CD4-positive, alpha-beta T cell treated with Interleukin-15 for 1 hour (primary cell): ENCODE measurements at regions not wholly inside any gene's neighbourhood (a gene's known extent, or its start where the extent isn't known, plus 50 kb on each side); places are given as distances from the start of the nearest gene placed in this dataset.
"Not testable (repeated sequence)": the region's sequence is repeated elsewhere in the genome, so short reads cannot be mapped to it uniquely, and the experiment has no call there.

Experiments used
- DNase-seq: peaks from one replicate; pipeline ENCODE4 v3.0.0-alpha.2; 2020

DNA sequence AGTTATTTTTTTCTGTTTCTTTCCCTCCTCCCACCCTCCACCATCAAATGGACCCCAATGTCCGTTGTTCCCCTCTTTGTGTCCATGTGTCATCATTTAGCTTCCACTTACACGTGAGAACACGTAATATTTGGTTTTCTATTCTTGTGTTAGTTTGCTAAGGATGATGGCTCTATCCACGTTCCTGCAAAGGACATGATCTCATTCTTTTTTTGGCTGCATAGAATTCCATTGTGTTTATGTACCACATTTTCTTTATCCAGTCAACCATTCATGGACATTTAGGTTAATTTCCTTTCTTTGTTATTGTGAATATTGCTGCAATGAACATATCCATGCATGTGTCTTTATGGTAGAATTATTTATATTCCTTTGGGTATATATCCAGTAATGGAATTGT lies 91.3 kb upstream of the TNP1 start:
- no peak for DNase-seq

DNA sequence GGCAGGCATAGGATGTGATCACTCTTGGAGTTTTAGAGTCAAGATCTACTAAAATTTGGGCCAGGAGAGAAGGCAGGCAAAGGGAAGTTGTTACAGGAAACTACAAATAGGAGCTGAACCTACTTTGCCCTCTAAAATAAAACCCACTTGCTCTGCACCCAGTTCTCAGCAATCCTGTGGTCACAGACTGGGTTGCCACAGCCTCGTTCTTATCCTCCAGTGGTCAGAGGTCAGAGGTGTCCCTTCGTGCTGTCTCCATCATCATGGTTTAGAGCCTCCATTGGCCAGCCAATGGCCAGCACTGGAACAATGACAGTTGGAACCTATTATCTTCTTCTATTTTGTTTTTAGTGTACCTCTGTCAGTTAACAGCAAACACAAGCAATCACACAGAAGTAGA lies 90.7 kb upstream of the TNP1 start:
- DNase-seq = no peak

DNA sequence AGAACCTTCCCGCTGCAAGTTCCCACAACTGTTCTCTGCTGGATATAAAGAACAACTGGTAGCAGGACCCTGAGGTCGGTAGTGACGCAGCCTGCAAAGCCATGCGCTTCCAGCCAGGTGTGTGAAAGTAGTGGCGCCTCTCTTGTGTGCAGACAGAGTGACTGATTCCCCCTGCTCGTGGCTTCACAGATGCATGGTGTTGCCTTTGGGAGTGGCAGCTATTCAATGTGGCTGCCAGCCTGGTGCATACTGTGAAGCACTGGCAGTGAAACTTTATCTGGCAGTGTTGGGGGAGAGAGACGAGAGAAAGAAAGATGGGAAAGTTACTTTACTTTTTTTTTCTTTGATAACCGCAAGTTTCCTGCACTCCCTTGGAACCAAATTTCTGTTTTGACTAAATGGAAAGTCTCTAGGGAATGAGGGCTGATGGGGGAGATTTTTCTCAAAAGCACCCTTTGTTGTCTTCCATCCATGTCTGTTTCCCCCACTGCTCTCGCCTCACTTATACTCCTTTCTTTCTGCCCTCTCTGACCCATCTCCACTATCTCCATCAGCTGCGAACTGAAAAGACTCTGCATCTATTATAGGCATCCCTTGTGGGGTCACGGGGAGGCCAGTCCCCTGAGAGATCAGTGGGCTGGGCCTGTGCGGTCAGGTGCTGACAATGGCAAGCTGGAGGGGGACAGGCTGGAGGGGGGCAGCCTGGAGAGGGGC lies 90.0 kb upstream of the TNP1 start:
- DNase-seq = no peak

DNA sequence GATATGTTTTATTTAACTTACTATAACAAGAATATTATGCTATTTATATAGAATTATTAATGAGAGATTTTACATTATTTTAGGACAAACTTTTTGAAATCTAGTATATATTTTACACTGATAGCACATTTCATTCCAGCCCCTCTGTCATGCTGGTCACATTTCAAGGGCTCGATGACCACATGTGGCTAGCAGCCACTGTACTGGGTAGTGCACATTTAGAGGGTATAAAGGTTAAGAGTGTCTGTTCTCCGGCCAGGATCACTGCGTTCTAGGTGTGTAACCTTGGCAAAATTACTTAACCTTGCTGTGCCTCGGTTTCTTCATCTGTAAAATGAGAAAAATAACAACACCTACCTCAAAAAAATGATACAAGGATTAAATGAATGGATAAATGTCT lies 87.2 kb upstream of the TNP1 start:
- DNase-seq = no peak

DNA sequence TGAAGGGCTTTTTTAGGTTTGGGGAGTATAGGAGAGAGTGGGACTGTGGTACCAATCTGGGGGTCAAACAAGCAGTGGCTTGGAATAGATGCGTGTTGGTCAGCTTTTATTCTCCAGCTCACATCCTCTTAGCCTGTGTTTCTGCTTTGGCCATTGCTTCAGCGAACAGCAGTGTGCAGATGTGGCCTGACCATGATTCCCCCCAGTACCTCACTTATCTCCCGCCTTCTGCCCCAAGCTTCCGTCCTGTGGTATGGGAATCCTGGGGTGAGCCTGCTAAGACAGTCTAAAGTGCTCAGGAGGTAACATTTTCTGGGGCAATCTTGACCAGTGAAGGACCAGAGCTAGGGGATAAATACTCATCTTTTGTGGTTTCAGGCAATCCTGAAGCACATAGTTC lies 84.9 kb upstream of the TNP1 start:
- DNase-seq = no peak

DNA sequence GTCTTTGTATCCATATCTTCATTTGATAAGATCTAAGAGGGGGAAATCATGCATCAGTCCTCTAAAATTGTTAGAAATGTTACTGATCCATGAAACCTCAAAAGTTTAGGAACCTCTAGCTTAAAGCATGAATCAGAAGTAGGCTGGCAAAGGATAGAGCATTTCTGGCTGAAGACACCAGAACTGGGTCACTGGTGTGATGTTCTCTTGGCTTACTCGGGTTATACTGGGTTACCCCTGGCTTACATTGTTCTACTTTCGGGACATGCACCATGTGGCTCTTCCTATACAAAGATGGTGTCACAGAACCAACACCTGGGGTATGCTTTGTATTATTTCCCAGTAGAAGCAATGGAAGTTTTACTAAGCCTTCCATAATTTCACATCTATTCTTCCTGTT lies 83.2 kb upstream of the TNP1 start:
- DNase-seq = no peak

DNA sequence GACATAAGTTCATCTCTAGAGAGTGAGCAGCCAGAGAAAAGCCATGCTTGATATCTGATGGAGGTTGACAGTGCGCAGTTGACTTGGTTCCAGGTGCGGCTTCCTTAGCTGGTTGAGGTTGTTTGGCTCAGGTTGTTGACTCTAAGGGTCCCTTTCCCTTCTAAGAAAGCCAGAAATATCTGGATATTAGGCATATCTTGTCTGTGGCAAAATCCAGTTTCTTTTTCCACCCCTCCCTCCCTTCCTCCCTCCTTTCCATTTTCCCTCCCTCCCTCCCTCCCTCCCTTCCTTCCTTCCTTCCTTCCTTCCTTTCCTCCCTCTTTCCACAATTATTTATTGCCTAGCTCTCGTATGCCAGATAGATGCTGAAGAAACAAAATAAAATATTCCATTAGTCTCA lies 82.6 kb upstream of the TNP1 start:
- no peak for DNase-seq

DNA sequence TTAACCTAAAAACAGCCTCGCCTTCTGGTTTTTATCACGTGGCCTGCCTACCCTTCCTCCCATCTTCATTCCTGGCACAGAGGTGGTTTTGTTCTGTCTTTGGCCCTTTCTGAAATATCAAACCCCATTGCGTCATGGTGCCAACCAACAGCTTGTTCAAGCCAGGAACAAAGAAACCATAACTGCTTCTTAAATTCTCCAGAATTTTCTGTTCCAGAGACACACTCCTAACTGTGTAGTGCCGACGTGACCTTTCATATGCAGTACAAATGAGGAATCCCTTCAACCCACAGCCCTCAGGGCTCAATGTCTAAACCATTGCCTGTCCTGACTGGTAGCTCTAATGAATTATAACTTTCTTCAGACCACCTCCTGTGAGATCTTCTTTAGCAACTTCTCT lies 82.2 kb upstream of the TNP1 start:
- no peak for DNase-seq

DNA sequence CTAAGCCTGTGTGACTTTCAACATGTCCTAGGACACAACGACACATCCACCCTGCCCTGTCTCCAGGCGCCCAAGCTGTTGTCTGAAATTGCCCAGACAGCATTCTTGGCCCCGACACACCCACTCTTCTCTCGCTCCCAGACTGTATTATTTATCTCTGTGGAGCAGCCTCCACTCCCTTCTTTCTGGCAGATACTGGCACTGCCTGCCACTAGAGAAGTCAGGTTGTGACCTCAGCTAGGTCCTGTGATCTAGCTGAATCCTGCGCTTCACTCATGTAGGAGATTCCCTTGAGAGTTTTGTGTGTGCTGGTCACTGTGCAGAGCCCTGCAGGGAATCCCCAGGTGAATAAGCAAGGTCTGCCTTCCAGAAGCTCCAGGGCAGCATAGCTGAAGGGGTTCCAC lies 77.1 kb upstream of the TNP1 start:
- DNase-seq = no peak

DNA sequence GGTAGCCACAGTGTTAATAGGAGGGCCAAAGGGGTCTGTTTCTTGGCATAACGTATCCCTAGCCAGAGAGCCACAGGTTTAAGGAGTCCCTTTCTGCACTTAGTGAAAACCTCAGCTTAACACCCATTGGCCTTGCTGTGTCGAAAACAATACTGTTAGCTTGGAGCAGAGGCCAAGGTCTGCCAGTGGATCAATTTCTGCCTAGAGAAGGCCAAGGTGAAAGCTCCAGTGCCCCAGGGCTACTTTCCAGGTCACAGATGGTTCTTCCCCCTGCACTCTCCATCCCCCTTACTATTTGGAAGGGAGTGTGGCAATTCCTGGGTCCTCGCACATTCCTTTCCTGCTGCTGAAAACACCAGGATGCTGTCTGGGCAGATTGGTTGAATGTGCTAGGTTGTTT lies 74.8 kb upstream of the TNP1 start:
- no peak for DNase-seq

DNA sequence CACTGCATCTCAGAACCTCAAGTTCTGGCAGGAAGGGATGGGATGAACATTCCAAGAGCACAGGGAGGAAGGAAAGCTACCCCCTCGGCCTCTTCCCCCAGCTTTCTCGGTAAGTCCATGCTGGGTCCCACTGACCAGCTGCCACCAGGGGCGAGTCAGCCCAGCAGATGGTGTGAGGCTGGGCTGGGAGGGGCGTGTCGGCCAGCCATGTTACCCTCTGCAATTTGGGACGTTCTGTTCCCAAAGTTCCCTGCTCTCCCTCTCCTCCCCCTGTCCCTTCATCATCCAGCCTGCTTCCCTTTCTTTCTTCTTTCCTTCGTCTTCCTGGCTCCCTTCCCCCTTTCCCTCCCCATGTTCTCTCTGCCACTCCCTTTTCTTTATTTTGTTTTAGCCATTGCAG lies 74.3 kb upstream of the TNP1 start:
- no peak for DNase-seq

DNA sequence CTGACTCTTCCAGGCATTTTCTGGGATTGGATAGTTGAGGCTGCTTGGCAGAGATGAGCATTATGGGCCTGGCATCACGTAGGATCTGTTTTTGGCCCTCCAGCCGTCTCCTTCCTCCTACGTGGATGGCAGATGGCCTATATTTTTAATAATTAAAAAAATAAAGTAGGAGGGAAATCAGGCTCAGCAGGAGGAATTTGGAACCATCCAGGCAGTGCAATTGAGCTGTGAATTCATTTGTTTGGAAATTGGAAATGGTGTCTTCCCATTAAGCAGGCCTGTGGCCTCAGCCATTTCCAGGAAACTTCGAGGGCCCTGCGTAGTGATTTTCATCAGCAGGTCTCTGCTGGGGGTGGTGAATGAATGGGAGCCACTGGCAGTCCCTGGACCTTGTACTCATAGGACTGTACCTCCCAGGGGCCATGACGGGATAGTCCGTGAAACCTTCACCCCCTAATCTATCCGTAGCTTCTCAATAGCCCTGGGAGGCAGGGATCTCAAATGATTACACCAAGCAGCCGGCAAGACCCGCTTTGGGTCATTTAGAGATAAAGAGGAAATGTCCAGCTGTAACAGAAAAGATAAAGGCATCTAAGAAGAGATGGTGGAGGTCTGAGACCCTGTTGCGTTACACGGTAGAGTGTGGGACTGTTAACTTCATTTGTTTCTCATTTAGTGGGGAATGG lies 73.1 kb upstream of the TNP1 start:
- DNase-seq = no peak

DNA sequence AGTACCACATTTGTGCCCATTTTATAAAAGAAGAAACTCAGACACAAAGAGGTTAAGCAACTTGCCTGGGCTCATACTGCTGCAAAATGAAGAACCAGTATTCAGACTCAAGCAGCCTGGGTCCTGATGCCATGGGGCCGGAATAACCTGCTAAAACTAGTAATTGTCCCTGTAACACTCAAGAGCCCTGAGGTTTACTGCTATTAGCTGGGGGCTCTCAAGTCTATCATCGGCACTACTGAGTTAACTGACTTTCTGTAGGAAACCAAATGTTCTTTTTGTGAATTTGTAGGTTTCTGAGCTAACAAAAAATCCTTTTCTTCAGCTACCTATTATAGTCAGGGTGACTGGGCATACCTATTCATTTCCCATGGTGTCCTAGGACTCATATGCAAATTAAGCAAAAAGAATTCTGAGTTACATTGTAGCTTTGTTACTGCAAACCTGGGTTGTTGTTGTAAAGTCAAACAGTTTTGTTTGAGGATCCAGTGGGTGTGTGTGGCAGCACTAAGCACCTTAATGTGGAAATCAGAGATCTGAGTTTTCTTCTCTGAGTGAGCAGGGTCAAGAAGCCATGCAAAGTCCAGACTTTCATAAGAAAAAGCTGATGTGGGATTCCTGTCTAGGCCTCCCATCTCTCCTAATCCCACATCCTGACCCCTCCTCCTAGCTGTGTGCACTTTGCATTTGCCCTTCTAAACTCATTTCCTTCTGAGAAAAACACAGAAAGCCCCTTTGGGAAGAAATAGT lies 72.4 kb upstream of the TNP1 start:
- no peak for DNase-seq

DNA sequence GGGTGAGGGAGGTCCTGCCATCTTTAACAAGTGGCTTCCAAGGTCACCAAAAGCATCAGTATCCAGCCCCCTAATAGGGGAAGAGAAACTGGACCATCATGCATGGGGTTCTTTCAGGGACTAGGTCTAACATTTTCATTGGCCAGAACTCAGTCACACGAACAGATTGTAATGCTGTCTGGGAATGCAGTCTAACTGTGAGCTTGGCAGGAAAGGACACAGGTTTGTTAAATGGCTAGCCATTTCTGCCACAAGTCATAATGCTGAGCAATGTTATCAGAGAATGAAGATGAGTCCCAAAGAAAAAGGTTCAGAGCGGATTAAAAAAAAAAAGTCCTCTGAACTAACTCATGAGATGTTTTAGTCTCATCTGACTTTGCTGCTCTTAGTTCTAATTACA lies 70.9 kb upstream of the TNP1 start:
- no peak for DNase-seq

DNA sequence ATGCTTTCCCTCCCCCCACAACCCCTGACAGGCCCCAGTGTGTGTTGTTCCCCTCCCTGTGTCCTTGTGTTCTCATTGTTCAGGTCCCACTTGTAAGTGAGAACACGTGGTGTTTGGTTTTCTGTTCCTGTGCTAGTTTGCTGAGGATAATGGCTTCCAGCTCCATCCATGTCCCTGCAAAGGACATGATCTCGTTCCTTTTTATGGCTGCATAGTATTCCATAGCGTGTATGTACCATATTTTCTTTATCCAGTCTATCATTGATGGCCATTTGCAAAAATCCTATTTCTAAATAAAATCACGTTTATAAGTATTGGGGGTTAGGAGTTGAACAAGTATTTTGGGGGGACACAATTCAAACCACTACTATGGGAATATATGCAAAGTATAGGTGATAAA lies 69.5 kb upstream of the TNP1 start:
- DNase-seq = not testable (repeated sequence)

DNA sequence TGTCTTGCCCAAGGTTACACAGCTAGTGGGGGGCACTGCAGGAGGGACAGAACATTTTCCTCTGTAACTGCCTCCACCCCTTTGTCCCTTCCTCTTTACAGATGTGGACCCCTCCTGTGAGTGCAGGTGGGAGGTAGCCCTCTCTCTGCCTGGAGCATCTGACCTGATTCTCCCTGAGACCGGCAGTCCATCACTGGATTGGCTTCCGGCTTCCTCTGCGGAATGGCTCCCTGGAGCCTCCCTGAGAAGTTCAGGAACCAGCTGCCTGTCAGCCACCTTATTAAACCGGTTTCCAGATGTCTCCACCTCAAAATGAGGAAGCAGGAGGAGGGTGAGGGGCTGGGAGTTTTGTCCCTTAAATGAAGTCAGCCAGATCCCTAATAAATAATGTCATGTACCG lies 67.3 kb upstream of the TNP1 start:
- DNase-seq = no peak

DNA sequence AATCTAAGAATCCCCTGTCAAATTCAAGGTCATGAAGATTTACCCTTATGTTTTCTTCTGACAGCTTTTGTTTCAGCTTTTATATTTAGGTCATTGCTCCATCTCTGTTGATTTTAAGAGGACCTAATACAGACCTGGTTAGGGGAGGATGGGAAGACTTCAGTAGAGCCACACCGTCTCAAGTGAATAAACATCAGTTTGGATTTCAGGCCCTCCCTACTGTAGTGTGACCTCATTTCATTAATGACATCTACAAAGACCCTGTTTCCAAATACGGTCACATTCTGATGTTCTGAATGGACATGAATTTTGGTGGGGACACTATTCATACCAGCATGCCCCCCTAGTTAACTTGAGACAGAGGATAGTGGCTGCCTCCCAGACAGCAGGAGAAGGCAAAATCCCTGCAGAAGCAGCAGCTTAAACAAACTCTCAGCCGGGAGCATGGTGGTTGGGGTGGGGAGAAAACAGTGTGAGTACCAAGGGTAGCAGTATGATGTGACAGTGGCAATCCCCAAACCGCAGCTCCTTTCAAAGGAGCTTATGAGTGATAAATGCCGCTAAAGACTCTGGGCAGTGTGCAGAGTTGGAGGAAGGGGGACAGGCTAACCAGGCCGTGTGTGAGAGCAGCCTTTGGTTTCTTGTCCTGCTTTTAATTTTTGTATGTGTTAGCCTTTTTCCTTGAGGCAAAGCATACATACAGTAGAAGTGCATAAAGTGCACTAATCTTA lies 65.9 kb upstream of the TNP1 start:
- DNase-seq = no peak

DNA sequence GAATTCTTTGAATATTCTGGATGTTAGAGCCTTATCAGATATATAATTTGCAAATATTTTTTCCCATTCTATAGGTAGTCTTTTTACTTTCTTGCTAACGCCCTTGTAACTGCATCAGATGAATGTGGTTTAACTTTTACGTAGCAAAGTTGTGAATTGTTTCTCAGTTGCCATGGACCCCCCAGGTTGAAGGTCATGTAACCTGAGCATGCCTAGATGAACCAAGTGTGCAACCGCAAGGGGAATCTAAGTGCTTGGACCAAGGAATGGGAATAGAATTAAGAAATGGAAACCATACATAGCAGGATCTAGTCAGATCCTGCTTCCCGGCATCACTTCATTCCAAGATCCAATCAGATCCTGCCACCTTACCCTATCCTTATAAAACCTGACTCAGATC lies 65.1 kb upstream of the TNP1 start:
- DNase-seq = no peak

DNA sequence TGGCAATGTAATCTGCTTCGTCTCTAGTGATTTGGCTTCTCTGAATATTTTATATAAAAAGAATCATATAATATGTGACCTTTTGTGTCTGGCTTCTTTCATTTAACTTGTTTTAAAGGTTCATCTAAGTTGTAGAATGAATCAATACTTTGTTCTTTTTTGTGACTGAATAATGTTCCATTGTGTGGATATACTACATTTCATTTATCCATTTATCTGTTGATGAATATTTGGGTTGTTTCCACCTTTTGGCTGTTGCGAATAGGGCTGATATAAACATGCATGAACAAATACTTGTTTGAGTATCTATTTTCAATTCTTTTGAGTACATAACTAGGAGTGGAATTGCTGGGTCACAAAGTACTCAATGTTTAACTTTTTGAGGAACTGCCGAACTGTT lies 63.8 kb upstream of the TNP1 start:
- no peak for DNase-seq

DNA sequence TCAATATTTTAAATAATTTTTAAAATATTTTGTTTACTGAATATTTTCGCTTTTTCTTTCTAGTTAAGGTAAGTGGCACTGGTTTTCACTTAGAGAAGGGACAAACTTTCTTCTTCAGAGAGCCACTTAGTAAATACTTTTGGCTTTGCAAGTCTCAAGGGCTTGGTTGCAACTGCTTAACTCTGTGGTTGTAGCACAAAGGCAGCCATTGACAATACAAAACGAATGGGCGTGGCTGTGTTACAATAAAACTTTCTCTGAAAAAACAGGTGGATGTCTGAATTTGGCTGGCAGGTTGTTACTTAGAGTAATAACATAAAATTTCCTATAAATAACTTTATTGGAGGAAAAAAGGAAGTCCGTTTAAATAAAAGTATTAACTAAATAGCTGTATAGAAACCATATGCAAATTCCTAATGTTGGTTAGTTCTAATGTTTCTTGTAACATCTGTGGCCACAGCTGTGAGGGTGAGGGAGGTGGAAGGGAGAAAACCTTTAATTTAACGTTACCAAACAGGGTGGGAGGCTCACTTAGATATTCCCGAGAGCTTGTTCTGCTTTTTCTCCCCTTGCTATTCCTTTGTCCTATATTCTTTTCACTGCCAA lies 62.4 kb upstream of the TNP1 start:
- no peak for DNase-seq

DNA sequence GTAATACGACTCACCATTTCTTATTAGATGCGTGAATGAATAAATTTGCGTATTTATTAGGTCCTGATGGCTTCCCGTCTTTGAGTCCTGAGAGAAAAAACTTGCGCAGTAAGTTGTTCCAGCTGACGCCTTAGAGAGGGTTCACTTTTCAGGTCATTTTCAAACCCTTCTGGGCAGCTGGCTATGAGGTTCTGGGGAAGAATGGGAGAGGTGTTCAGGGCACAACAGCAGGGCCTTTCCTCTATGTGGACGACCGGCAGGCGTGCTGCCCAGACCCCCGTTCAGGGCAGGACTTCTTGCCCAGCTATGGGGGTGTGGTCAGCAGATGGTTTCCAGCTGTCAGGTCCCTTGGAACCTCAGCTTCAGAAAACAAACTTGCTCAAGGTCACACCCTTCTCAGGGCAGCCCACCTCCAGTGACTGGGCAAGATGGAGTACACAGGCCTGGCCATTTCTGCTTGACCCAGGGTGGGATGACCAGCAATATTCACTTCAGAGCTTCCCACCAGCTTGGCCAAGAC lies 61.1 kb upstream of the TNP1 start:
- no peak for DNase-seq

DNA sequence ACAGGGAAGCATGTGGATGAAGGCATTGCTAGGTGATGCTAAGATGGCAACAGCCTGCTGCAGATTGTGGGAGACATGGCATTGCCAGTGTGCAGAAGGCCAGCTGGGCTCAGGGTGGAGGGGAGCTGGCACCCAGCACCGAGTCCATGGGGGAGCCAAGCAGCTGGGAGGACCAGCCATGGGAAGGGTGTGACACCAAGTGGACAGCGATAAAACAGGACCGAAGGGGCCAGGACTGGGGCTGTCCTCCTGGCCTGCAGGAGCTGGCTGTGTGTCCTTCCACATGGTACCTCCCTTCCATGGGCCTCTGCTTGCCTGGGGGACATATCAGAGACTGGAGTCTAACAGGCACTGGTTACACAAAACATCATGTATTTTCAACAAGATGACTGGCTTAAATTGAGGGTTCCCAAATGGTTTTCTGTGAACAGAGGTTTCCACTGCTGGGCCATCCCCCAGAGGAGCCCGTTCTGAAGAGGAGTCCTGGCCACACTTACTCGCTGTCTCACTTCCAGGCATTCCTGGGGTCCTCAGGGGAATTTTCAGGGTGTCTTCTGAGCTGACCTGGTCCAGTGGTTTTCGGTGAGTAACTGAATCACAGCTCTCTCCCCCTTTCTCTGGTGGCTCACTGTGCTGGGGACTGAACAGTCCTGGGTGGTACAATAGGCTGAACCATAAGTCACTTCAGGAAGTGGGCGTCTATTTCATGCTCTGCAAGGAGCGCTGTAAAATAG lies 60.4 kb upstream of the TNP1 start:
- no peak for DNase-seq
